ENCODE measurements at regions not wholly inside any gene's neighbourhood (a gene's known extent, or its start where the extent isn't known, plus 50 kb on each side); places are given as distances from the start of the nearest gene placed in this dataset.
"Not testable (repeated sequence)": the region's sequence is repeated elsewhere in the genome, so short reads cannot be mapped to it uniquely, and the experiment has no call there.

- no peaks in the 10 kb centered on the region for H3K36me3 ChIP-seq (ENCODE audit: insufficient read depth, low read length)
- no peak overlapping the region for H2AFZ ChIP-seq (ENCODE audit: low read length, unreplicated experiment)
- no peak overlapping the region for H3K4me3 ChIP-seq (ENCODE audit: low read depth, low read length)
- H3K4me1 ChIP-seq (ENCODE audit: control insufficient read depth, insufficient read depth, low read length, unreplicated experiment) = no peaks in the 10 kb centered on the region
- no peaks in the 10 kb centered on the region for H3K79me2 ChIP-seq (ENCODE audit: control insufficient read depth, insufficient read depth, low read length, unreplicated experiment)
- peaks cover 11% of the 10 kb centered on the region for H3K27me3 ChIP-seq (ENCODE audit: insufficient read depth, low read length)
- no peak overlapping the region for H3K27ac ChIP-seq (ENCODE audit: low read depth, low read length)
These were observed 128.7 kb downstream of the CEP120 start for GRCh38 chr5:123294544-123294943.

- no peak overlapping the region for H2AFZ ChIP-seq (ENCODE audit: low read length, unreplicated experiment)
- no peaks in the 10 kb centered on the region for H3K4me1 ChIP-seq (ENCODE audit: control insufficient read depth, insufficient read depth, low read length, unreplicated experiment)
- no peak overlapping the region for H3K4me3 ChIP-seq (ENCODE audit: low read depth, low read length)
- H3K27ac ChIP-seq (ENCODE audit: low read depth, low read length) = no peak overlapping the region
- no peaks in the 10 kb centered on the region for H3K79me2 ChIP-seq (ENCODE audit: control insufficient read depth, insufficient read depth, low read length, unreplicated experiment)
- no peaks in the 10 kb centered on the region for H3K36me3 ChIP-seq (ENCODE audit: insufficient read depth, low read length)
- H3K27me3 ChIP-seq (ENCODE audit: insufficient read depth, low read length) = peaks cover 34% of the 10 kb centered on the region; the same call in 1 of the 2 replicates
These were observed 134.0 kb downstream of the CEP120 start for GRCh38 chr5:123289210-123289609.

GRCh38 chr5:123287881-123288280 is 135.3 kb downstream of the CEP120 start:
- peaks cover 41% of the 10 kb centered on the region; the same call in 1 of the 2 replicates for H3K27me3 ChIP-seq (ENCODE audit: insufficient read depth, low read length)
- H3K79me2 ChIP-seq (ENCODE audit: control insufficient read depth, insufficient read depth, low read length, unreplicated experiment) = no peaks in the 10 kb centered on the region
- H3K36me3 ChIP-seq (ENCODE audit: insufficient read depth, low read length) = no peaks in the 10 kb centered on the region

GRCh38 chr5:123286891-123287290 is 136.3 kb downstream of the CEP120 start:
- H2AFZ ChIP-seq (ENCODE audit: low read length, unreplicated experiment) = no peak overlapping the region
- H3K4me3 ChIP-seq (ENCODE audit: low read depth, low read length) = no peak overlapping the region
- peaks cover 45% of the 10 kb centered on the region; the same call in 1 of the 2 replicates for H3K27me3 ChIP-seq (ENCODE audit: insufficient read depth, low read length)
- no peak overlapping the region for H3K27ac ChIP-seq (ENCODE audit: low read depth, low read length)
- H3K79me2 ChIP-seq (ENCODE audit: control insufficient read depth, insufficient read depth, low read length, unreplicated experiment) = no peaks in the 10 kb centered on the region
- no peaks in the 10 kb centered on the region for H3K4me1 ChIP-seq (ENCODE audit: control insufficient read depth, insufficient read depth, low read length, unreplicated experiment)
- no peaks in the 10 kb centered on the region for H3K36me3 ChIP-seq (ENCODE audit: insufficient read depth, low read length)

More at GRCh38 chr5:123287881-123288280, 135.3 kb downstream of the CEP120 start:
- no peak overlapping the region for H2AFZ ChIP-seq (ENCODE audit: low read length, unreplicated experiment)
- H3K27ac ChIP-seq (ENCODE audit: low read depth, low read length) = no peak overlapping the region
- H3K4me1 ChIP-seq (ENCODE audit: control insufficient read depth, insufficient read depth, low read length, unreplicated experiment) = no peaks in the 10 kb centered on the region
- no peak overlapping the region for H3K4me3 ChIP-seq (ENCODE audit: low read depth, low read length)

- H3K79me2 ChIP-seq (ENCODE audit: control insufficient read depth, insufficient read depth, low read length, unreplicated experiment) = no peaks in the 10 kb centered on the region
- H3K4me1 ChIP-seq (ENCODE audit: control insufficient read depth, insufficient read depth, low read length, unreplicated experiment) = no peaks in the 10 kb centered on the region
- no peak overlapping the region for H2AFZ ChIP-seq (ENCODE audit: low read length, unreplicated experiment)
- H3K27me3 ChIP-seq (ENCODE audit: insufficient read depth, low read length) = peaks cover 37% of the 10 kb centered on the region; the same call in 1 of the 2 replicates
- no peaks in the 10 kb centered on the region for H3K36me3 ChIP-seq (ENCODE audit: insufficient read depth, low read length)
- peak overlapping the region; percentile 63 for H3K4me3 ChIP-seq (ENCODE audit: low read depth, low read length)
- H3K27ac ChIP-seq (ENCODE audit: low read depth, low read length) = no peak overlapping the region
These were observed 137.8 kb downstream of the CEP120 start for GRCh38 chr5:123285122-123286023.

- no peak overlapping the region for H3K27ac ChIP-seq (ENCODE audit: low read depth, low read length)
- peaks cover 30% of the 10 kb centered on the region; the same call in 1 of the 2 replicates for H3K27me3 ChIP-seq (ENCODE audit: insufficient read depth, low read length)
- H3K36me3 ChIP-seq (ENCODE audit: insufficient read depth, low read length) = no peaks in the 10 kb centered on the region
- no peak overlapping the region for H2AFZ ChIP-seq (ENCODE audit: low read length, unreplicated experiment)
- no peak overlapping the region for H3K4me3 ChIP-seq (ENCODE audit: low read depth, low read length)
- no peaks in the 10 kb centered on the region for H3K4me1 ChIP-seq (ENCODE audit: control insufficient read depth, insufficient read depth, low read length, unreplicated experiment)
- no peaks in the 10 kb centered on the region for H3K79me2 ChIP-seq (ENCODE audit: control insufficient read depth, insufficient read depth, low read length, unreplicated experiment)
These were observed 139.7 kb downstream of the CEP120 start for GRCh38 chr5:123283499-123283898.

GRCh38 chr5:123283031-123283430 is 140.2 kb downstream of the CEP120 start:
- Histone ChIP-seq H3K27me3 (ENCODE audit: insufficient read depth, low read length) (peaks cover 30% of the 10 kb centered on the region; the same call in 1 of the 2 replicates), H3K36me3 (ENCODE audit: insufficient read depth, low read length) (no peaks in the 10 kb centered on the region), H3K4me3 (ENCODE audit: low read depth, low read length) (no peak overlapping the region), H3K79me2 (ENCODE audit: control insufficient read depth, insufficient read depth, low read length, unreplicated experiment) (no peaks in the 10 kb centered on the region), H3K4me1 (ENCODE audit: control insufficient read depth, insufficient read depth, low read length, unreplicated experiment) (no peaks in the 10 kb centered on the region), H3K27ac (ENCODE audit: low read depth, low read length) (no peak overlapping the region), H2AFZ (ENCODE audit: low read length, unreplicated experiment) (no peak overlapping the region)

GRCh38 chr5:123282444-123282843 is 140.8 kb downstream of the CEP120 start:
- Histone ChIP-seq H3K27me3 (ENCODE audit: insufficient read depth, low read length) (peaks cover 30% of the 10 kb centered on the region; the same call in 1 of the 2 replicates), H3K27ac (ENCODE audit: low read depth, low read length) (no peak overlapping the region), H3K4me1 (ENCODE audit: control insufficient read depth, insufficient read depth, low read length, unreplicated experiment) (no peaks in the 10 kb centered on the region), H3K79me2 (ENCODE audit: control insufficient read depth, insufficient read depth, low read length, unreplicated experiment) (no peaks in the 10 kb centered on the region), H3K4me3 (ENCODE audit: low read depth, low read length) (no peak overlapping the region), H3K36me3 (ENCODE audit: insufficient read depth, low read length) (no peaks in the 10 kb centered on the region), H2AFZ (ENCODE audit: low read length, unreplicated experiment) (no peak overlapping the region)

GRCh38 chr5:123280854-123281253 is 142.3 kb downstream of the CEP120 start:
- H3K4me3 ChIP-seq (ENCODE audit: low read depth, low read length); H3K79me2 ChIP-seq (ENCODE audit: control insufficient read depth, insufficient read depth, low read length, unreplicated experiment); H2AFZ ChIP-seq (ENCODE audit: low read length, unreplicated experiment); H3K4me1 ChIP-seq (ENCODE audit: control insufficient read depth, insufficient read depth, low read length, unreplicated experiment); H3K36me3 ChIP-seq (ENCODE audit: insufficient read depth, low read length); H3K27ac ChIP-seq (ENCODE audit: low read depth, low read length): not testable (repeated sequence)
- H3K27me3 ChIP-seq (ENCODE audit: insufficient read depth, low read length) = peaks cover 22% of the 10 kb centered on the region; the same call in 1 of the 2 replicates

GRCh38 chr5:123279136-123279535 is 144.1 kb downstream of the CEP120 start:
- H3K79me2 ChIP-seq (ENCODE audit: control insufficient read depth, insufficient read depth, low read length, unreplicated experiment) = no peaks in the 10 kb centered on the region
- no peak overlapping the region for H2AFZ ChIP-seq (ENCODE audit: low read length, unreplicated experiment)
- H3K4me1 ChIP-seq (ENCODE audit: control insufficient read depth, insufficient read depth, low read length, unreplicated experiment) = no peaks in the 10 kb centered on the region
- H3K4me3 ChIP-seq (ENCODE audit: low read depth, low read length) = no peak overlapping the region
- peaks cover 11% of the 10 kb centered on the region; the same call in 1 of the 2 replicates for H3K27me3 ChIP-seq (ENCODE audit: insufficient read depth, low read length)
- H3K36me3 ChIP-seq (ENCODE audit: insufficient read depth, low read length) = no peaks in the 10 kb centered on the region
- H3K27ac ChIP-seq (ENCODE audit: low read depth, low read length) = no peak overlapping the region

- H3K36me3 ChIP-seq (ENCODE audit: insufficient read depth, low read length) = no peaks in the 10 kb centered on the region
- no peak overlapping the region for H3K4me3 ChIP-seq (ENCODE audit: low read depth, low read length)
- peaks cover 4% of the 10 kb centered on the region; the same call in 1 of the 2 replicates for H3K27me3 ChIP-seq (ENCODE audit: insufficient read depth, low read length)
- H3K4me1 ChIP-seq (ENCODE audit: control insufficient read depth, insufficient read depth, low read length, unreplicated experiment) = no peaks in the 10 kb centered on the region
- no peak overlapping the region for H3K27ac ChIP-seq (ENCODE audit: low read depth, low read length)
- H2AFZ ChIP-seq (ENCODE audit: low read length, unreplicated experiment) = no peak overlapping the region
- no peaks in the 10 kb centered on the region for H3K79me2 ChIP-seq (ENCODE audit: control insufficient read depth, insufficient read depth, low read length, unreplicated experiment)
These were observed 144.9 kb downstream of the CEP120 start for GRCh38 chr5:123278284-123278683.
